NCI-H187 (cell line): ENCODE measurements at regions not wholly inside any gene's neighbourhood (a gene's known extent, or its start where the extent isn't known, plus 50 kb on each side); places are given as distances from the start of the nearest gene placed in this dataset.

Experiments
- DNase-seq, 2 experiments: peaks; one replicate each; lab custom pipeline; 2025; lab: John Stamatoyannopoulos, UW

- no peak for DNase-seq
Measured at GRCh38 chr6:2426561-2427340, 181.3 kb upstream of the GMDS start.

- no peak for DNase-seq
Measured at GRCh38 chr6:2416128-2416712, 170.8 kb upstream of the GMDS start.

GRCh38 chr6:2414885-2415547, 169.6 kb upstream of the GMDS start:
- no peak for DNase-seq

- DNase-seq, result no peak
Measured at GRCh38 chr6:2412731-2413130, 167.3 kb upstream of the GMDS start.

- DNase-seq, result no peak
Measured at GRCh38 chr6:2410656-2411380, 165.4 kb upstream of the GMDS start.

- no peak for DNase-seq
Measured at GRCh38 chr6:2407525-2407924, 162.1 kb upstream of the GMDS start.

- DNase-seq, result no peak
Measured at GRCh38 chr6:2404211-2404929, 159.0 kb upstream of the GMDS start.

- no peak for DNase-seq
Measured at GRCh38 chr6:2403546-2403945, 158.1 kb upstream of the GMDS start.

- no peak for DNase-seq
Measured at GRCh38 chr6:2396846-2397630, 151.6 kb upstream of the GMDS start.

GRCh38 chr6:2396042-2396657, 150.7 kb upstream of the GMDS start:
- DNase-seq, result no peak

- DNase-seq, result no peak
Measured at GRCh38 chr6:2388554-2389324, 143.3 kb upstream of the GMDS start.

- DNase-seq, result no peak
Measured at GRCh38 chr6:2387445-2387844, 142.0 kb upstream of the GMDS start.

- DNase-seq, result no peak
Measured at GRCh38 chr6:2385471-2385983, 140.1 kb upstream of the GMDS start.

GRCh38 chr6:2384528-2384927, 139.1 kb upstream of the GMDS start:
- no peak for DNase-seq

- DNase-seq, result no peak
Measured at GRCh38 chr6:2381872-2382661, 136.7 kb upstream of the GMDS start.

- DNase-seq, result no peak
Measured at GRCh38 chr6:2378891-2379652, 133.7 kb upstream of the GMDS start.

GRCh38 chr6:2378046-2378657, 132.7 kb upstream of the GMDS start:
- no peak for DNase-seq
